K562 (cell line): ENCODE measurements at regions not wholly inside any gene's neighbourhood (a gene's known extent, or its start where the extent isn't known, plus 50 kb on each side); places are given as distances from the start of the nearest gene placed in this dataset.

Experiments used
- ATAC-seq: fragments of 200-7000 bp; cut with Tn5 transposase; 3 replicates; pipeline ENCODE4 v1.9.1; 2020; ENCODE audit warnings: moderate library complexity
- BruUV-seq: library from RNA; stranded (reverse); fragments of 400-500 nt; replicated peaks from 2 replicates; lab custom pipeline; 2021; lab: Mats Ljungman, UMichigan
- CTCF ChIA-PET: fragments of 300-600 bp; formaldehyde crosslinking; extraction: SDS; loops from one replicate; lab custom pipeline; 2021; ENCODE audit warnings: low intra/inter-chr PET ratio; lab: Yijun Ruan, JAX
- POLR2A ChIA-PET: fragments of 300-600, 350-650 bp; sonication (Branson Sonifier 250); formaldehyde crosslinking; extraction: SDS; loops from one replicate; lab custom pipeline; 2021; ENCODE audit warnings: antibody characterized with exemption, inconsistent platforms; lab: Yijun Ruan, JAX
- DNase-seq, 4 experiments: peaks; one replicate each; pipeline versions ENCODE4 v3.0.0 to v3.0.0-alpha.2; 2011 to 2018; ENCODE audit warnings: low spot score in 3 of 4, mixed read lengths in 3 of 4; ENCODE audit errors: extremely low read depth in 1 of 4
- FAIRE-seq: peaks from 2 replicates; lab custom pipeline; 2011; peaks lifted over from hg19 to GRCh38; lab: Jason Lieb, UNC
- H2AFZ ChIP-seq: 2 replicates; pipeline ENCODE4 v1.6.0; 2011; ENCODE audit warnings: low read depth, low read length, control low read depth, inconsistent platforms
- H3K27ac ChIP-seq: fragments of 200-600 bp; 3 replicates; pipeline ENCODE4 v1.8.0; 2011; ENCODE audit warnings: low read depth, mild to moderate bottlenecking, control low read depth, inconsistent platforms, low read length, moderate library complexity, mixed read lengths; ENCODE audit errors: extremely low read depth
- H3K27me3 ChIP-seq, 2 experiments: fragments of 300-600 bp in 1 of 2; 2 replicates in 1 of 2; 3 replicates in 1 of 2; pipeline versions ENCODE4 v1.6.0 to v1.8.0; 2011; ENCODE audit warnings: inconsistent platforms in 2 of 2, low read length in 2 of 2, mild to moderate bottlenecking in 1 of 2, mixed read lengths in 1 of 2, moderate library complexity in 1 of 2; ENCODE audit not compliant: control insufficient read depth in 2 of 2, insufficient read depth in 2 of 2
- H3K36me3 ChIP-seq: fragments of 300-600 bp; 3 replicates; pipeline ENCODE4 v1.8.0; 2011; ENCODE audit warnings: mild to moderate bottlenecking, low read length, inconsistent platforms; ENCODE audit not compliant: control insufficient read depth, insufficient read depth
- H3K4me1 ChIP-seq, 2 experiments: fragments of 200-600 bp in 1 of 2; replicated peaks in 1 of 2; 2 replicates in 1 of 2; 3 replicates in 1 of 2; pipeline versions ENCODE4 v1.5.1 to v1.8.0; 2011; ENCODE audit warnings: inconsistent platforms in 2 of 2, low read length in 2 of 2, mild to moderate bottlenecking in 1 of 2, mixed read lengths in 1 of 2, moderate library complexity in 1 of 2; ENCODE audit not compliant: control insufficient read depth in 2 of 2, insufficient read depth in 2 of 2
- H3K4me2 ChIP-seq: 2 replicates; pipeline ENCODE4 v1.6.1; 2011; ENCODE audit warnings: low read length, control low read depth, inconsistent platforms, mixed read lengths; ENCODE audit not compliant: insufficient read depth
- H3K4me3 ChIP-seq: fragments of 200-600 bp; sonication (generic), shearing (Covaris generic); 2 replicates; pipeline ENCODE4 v1.5.1; 2016; ENCODE audit warnings: control low read depth, inconsistent platforms
- H3K79me2 ChIP-seq: fragments of 200-600 bp; 3 replicates; pipeline ENCODE4 v1.8.0; 2011; ENCODE audit warnings: low read length, inconsistent platforms; ENCODE audit not compliant: control insufficient read depth, insufficient read depth
- H3K9ac ChIP-seq, 2 experiments: 2 replicates each; pipeline versions ENCODE4 v1.6.0 to v1.6.1; 2011; ENCODE audit warnings: low read depth in 2 of 2, low read length in 2 of 2, control low read depth in 1 of 2, inconsistent platforms in 1 of 2, mild to moderate bottlenecking in 1 of 2, mixed read lengths in 1 of 2; ENCODE audit not compliant: insufficient read depth in 1 of 2
- H3K9me1 ChIP-seq: one replicate; pipeline ENCODE4 v1.6.0; 2011; ENCODE audit warnings: inconsistent platforms, mild to moderate bottlenecking, low read length, moderate library complexity; ENCODE audit not compliant: control insufficient read depth, insufficient read depth
- H3K9me3 ChIP-seq: replicated peaks from 2 replicates; pipeline ENCODE4 v1.5.1; 2011; ENCODE audit warnings: low read depth, low read length, inconsistent platforms; ENCODE audit not compliant: control insufficient read depth, insufficient read depth
- H4K20me1 ChIP-seq: replicated peaks from 2 replicates; pipeline ENCODE4 v1.6.1; 2011; ENCODE audit warnings: low read length, inconsistent platforms, mixed read lengths; ENCODE audit not compliant: control insufficient read depth, insufficient read depth
- MLLT1 ChIP-seq, 2 experiments: fragments of 450-650 bp; IDR thresholded peaks; 2 replicates each; pipeline ENCODE4 v1.6.1; 2016
- MYNN ChIP-seq, 2 experiments: sonication (generic); formaldehyde crosslinking in 1 of 2; IDR thresholded peaks; 2 replicates each; pipeline versions ENCODE4 v1.5.0 to v1.6.1; 2016 to 2020; ENCODE audit warnings: antibody characterized with exemption in 1 of 2, missing genetic modification reagents in 1 of 2
- RAD51 ChIP-seq: fragments of 450-650 bp; IDR thresholded peaks from 2 replicates; pipeline ENCODE4 v1.7.1; 2016; ENCODE audit warnings: low read depth, mild to moderate bottlenecking, borderline replicate concordance
- ZNF384 ChIP-seq: IDR thresholded peaks from 2 replicates; pipeline ENCODE4 v1.6.1; 2012; ENCODE audit warnings: low read depth, low read length, improper control_type of control experiment
- in situ Hi-C: fragments of 300-500 bp; cut with MboI; formaldehyde crosslinking; loops from 4 replicates; pipeline ENCODE4 v1.15.0; 2018; ENCODE audit warnings: inconsistent platforms, mixed read lengths
- intact Hi-C: fragments of 100-400 bp; cut with micrococcal nuclease; formaldehyde crosslinking; loops from 2 replicates; pipeline ENCODE4 v1.14.2; 2022

- Histone ChIP-seq H3K27me3 (no peaks in the 10 kb centered on the region), H3K9ac (peak overlapping the region in 1 of 2 experiments; percentile 87; a peak in 2 of 4 replicates), H3K36me3 (peaks cover 4% of the 10 kb centered on the region; the same call in 2 of the 3 replicates), H3K4me3 (peak overlapping the region; percentile 21; the same call in 1 of the 2 replicates), H3K79me2 (peaks cover 94% of the 10 kb centered on the region), H4K20me1 (no peaks in the 10 kb centered on the region), H3K4me1 (peaks cover 0 to 3% of the 10 kb centered on the region in 2 experiments; a peak in 2 of 5 replicates), H3K27ac (peak overlapping the region; percentile 85; the same call in 2 of the 3 replicates), H3K9me1 (no peaks in the 10 kb centered on the region), H3K4me2 (no peak overlapping the region), H2AFZ (no peak overlapping the region), H3K9me3 (no peaks in the 10 kb centered on the region)
- FAIRE-seq (no peak), ATAC-seq (no peak), DNase-seq (no peak)
- ChIA-PET POLR2A (interaction anchor here (7.0 kb wide), 1 partner anchor 64 kb away, joined by 81 read pairs; no protein-coding TSS in a partner anchor), CTCF (no interaction called here)
- in situ Hi-C loops (loop anchor here (5.0 kb wide), 1 partner anchor 68 kb away; no protein-coding TSS in a partner anchor), intact Hi-C loops (loop anchor here (2.0 kb wide), 1 partner anchor 13 kb away; no protein-coding TSS in a partner anchor)
- TF ChIP-seq RAD51 = peak; percentile 40; the same call in 1 of the 2 replicates
- TF ChIP-seq ZNF384 = peak; percentile 69
- TF ChIP-seq MYNN (IDR thresholded peaks at IDR 0.05) = no peak
- TF ChIP-seq MYNN (CRISPR knock-in tag; IDR thresholded peaks at IDR 0.05) = no peak
- peak; percentile 62 to 83 for TF ChIP-seq MLLT1 (IDR thresholded peaks at IDR 0.05)
- BruUV-seq = no TSS peak
Measured at GRCh38 chr19:28539759-28540158, 673.2 kb downstream of the UQCRFS1 start.
